NCI-H526 (cell line): ENCODE measurements at regions not wholly inside any gene's neighbourhood (a gene's known extent, or its start where the extent isn't known, plus 50 kb on each side); places are given as distances from the start of the nearest gene placed in this dataset.

ENCODE experiments used
- DNase-seq, 2 experiments: peaks; one replicate each; lab custom pipeline; 2025; lab: John Stamatoyannopoulos, UW

DNA sequence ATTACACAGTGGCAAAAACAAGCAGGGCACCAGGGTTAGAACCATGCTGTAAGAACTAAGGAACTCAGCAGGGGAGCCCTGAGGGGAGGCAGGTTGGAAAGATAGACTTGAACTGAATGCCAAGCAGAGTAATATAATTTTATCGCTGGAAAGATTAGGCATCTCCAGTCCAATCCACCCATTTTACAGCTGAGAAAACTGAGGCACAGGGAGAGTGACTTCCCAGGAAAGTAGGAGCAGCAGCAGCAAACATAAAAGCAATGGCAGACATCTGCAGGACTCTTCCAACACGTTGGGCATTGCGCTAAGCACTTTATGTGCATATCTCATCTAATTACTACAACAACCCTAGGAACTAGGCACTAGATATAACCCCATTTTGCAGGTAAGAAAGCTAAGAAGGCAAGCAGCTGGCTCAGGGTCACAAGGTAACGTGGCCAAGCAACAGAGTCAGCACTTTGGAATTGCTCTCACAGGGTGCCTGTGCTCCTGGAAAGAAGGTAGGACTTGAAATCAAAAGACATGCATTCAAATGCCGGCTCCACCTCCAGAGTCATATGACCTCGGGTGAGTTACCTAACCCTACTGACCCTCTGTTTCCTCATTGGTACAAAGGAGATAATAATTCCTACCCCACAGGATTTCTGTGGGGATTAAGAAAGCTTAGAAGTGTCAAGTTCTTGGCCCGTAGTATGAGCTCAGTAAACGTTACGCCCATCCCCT is 215.3 kb downstream of the BARX2 start:
- DNase-seq, result no peak

DNA sequence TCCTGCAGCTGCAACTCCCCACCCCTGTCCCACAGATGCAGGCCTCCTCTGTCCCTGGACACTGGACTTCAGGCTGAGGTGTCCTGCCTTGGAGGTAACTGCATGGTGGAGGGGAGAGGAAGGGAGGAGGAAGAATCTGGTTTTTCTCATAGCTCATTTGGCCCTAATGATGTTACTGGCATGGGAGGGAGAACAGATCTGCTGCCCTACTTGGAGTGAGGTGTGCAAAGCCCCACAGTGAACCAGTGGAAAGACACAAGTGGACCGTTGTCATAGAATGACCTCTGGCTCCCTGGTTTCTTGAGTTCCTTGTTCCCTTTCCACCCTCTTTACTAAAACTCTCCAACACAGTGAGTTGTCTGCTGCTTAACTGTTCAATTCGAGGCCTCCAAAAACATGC is 215.9 kb downstream of the BARX2 start:
- DNase-seq, result no peak

DNA sequence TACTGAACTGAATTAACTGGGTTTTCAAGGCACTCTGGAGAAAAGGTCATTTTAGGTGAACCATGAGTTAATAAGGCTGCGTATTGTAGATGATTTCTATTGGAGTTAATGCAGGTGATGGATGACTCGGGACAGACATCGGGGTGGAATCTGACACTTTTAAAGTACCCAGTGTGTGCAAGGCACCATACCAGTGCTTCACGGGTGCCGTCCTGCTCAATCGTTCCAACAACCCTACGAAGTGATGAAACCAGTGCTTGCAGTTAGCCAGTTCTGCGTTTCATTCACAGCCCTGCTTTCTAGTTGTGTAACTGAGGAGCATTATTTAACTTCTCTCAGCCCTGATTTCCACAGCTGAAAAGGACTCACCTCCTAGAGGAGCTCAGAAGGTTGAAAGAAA is 216.5 kb downstream of the BARX2 start:
- DNase-seq, result no peak

DNA sequence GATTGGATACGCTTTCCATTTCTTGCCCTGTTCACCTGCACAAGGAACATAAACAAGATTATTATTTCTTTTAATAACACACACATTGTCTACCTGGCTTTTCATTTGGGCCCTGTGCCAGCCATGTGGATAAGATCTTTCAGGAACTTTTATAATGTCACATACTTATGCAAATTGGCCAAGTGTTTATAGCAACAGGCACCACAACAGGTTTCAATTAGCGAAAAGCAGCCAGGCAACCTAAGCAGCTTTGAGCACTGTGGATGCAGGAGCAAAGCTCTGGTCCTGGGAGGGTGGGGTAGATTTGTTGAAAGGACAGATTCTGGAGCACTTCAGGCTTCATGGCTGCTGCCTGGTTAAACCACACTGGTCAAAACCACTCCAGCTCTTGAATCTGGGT is 217.4 kb downstream of the BARX2 start:
- DNase-seq, result peak; percentile 99

DNA sequence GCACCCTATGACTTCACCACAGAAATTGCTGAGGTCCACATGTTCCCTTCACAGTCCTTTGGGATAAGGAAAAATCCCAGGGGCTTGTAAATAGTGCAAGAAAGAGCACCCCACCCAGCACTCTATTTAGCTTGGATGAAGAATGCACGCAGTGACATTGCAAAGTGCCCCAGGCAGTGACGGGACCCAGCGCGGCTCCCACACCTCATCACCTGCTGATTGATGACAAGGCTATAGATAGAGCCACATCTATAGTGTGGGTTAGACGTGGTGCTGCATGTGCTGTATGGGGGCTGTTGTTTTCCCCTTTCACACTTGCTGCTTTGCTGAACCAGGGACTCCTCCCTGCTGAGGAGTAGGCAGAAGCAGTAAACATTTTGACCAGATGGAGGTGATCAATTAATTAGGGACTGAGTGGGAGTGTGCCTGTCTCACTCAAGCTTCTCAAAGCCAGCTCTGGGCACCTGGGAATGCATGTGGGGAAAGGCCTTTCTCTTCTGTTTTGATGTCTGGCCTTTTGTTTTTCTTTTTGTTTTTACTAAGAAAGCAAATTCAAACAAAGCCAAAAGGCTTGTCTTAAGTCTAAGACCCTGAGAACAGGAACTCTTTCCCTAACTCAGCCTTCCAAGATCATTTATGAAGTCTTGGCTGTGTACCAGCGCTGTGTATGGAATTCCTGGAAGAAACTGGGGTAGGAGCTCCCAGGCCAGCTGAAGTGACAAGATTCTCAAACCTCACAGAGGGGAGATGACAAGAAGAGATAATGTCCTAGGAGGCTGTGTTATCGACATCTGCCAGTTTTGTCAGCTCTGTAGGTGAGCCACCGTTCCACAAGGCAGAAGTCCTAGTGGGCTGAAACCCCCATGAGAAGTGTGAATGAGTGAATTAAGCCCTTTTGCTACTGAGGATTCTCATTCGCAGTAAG is 219.7 kb downstream of the BARX2 start:
- DNase-seq, result no peak

DNA sequence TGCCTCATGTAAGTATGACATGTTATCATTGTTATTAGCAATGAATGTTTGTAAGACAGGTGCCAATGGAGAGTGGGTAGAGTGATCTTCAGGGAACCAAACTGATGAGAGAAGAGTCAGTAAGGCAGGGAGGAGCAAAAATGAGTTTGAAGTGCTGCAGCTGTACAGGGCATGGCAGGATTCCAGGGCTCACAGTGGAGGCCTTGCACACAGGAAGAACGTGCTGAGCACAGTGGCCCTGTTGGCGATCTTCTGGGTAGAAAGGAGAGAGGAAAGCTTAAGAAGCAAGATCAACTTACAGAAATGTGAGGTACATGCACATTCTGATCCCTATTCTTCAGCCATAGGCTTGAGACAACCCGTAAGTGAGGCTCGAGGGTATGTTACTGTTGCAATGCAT is 219.3 kb upstream of the TMEM45B start:
- no peak for DNase-seq

DNA sequence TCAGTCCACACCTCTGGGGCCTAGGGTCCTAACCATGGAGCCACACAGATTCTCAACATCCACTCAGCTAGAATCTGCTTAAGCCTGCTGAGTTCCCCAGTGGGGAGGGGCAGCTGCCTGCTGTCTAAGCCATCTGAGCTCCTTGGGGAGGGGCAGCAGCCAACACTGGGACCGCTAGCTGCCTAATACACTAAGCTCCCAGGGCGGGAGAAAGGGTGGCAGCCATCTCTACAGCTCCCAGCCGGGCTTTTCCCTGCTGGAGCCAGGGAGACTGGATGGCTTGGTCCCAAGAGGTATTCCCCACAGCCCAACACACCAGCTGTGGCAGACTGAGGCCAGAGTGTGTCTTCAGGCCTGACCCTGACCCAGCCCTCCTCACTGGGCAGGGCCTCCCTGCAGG is 217.3 kb upstream of the TMEM45B start:
- DNase-seq, result no peak

DNA sequence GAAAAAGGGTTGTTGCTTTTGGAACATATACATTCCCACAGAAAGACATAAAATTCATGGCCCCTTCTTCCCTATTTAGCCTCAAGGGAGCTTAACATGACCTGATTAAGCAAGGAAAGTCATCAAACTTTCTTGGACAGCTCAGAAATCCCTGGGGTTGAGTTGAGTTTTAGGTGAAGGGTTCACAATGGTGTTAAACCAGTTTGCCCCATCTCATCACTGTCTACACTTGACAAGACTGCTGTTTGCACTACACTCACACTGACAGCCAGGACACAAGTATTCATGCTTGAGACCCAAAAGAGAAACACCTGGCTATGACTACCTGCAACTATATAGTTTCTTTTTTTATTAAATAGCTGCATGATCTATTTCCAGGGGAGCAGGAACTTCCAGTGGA is 209.8 kb upstream of the TMEM45B start:
- DNase-seq, result no peak

DNA sequence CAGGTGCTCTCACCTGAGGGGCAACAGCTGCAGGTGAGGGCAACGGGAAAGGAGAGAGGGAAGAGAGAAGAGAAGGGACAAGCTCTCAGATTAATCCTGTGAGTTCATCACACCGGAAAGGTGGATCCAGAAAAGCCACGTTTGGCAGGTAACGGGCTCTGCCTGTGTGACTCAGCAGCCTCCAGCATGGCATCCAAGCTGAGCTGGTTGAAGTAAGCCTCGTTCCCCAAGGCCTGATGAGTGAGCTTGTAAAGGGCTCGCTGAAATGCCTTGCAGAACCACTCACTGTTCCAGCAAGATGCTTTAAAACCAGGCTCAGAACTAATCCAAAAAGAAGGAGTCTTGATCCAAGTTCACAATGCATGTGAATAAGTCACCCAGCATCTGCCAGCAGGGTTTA is 206.9 kb upstream of the TMEM45B start:
- no peak for DNase-seq

DNA sequence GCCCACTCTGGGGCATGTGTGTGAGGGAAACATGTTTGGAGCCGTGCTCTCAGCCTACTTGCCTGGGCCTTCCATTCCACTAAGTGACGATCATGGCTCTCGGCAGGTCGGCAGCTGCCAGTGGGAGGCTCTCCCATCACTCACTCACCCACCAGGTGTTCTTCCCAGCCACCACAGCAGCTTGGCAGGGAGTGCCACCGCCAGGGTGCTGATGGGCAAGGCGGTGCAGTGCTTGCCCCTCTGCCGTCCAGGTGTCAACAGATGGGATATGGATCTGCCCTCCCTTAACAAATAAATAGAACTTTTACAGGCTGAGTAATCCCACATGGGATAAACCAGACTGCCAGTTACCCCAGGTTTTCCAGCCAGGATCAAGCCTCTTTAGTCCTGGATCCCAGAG is 205.5 kb upstream of the TMEM45B start:
- peak in 1 of 2 experiments; percentile 45 for DNase-seq

DNA sequence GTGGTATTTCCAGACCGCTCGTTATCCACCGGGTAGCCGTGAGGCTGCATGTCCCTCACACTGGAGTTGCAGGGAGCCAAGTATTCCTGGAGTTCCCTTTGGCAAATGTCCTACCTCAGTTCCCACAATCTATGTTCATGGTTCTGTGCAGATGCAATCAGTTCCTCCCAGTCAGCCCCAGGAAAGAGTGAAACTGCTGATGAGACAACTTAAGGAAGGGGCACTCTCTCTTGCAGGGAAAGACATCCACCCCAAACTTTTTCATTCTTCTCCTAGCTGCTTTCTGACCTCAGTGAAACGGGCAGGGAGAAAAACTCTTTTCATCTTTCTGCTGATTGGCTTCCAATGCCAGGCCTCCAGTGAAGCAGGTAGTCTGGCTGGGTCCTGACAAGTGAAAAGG is 205.1 kb upstream of the TMEM45B start:
- no peak for DNase-seq

DNA sequence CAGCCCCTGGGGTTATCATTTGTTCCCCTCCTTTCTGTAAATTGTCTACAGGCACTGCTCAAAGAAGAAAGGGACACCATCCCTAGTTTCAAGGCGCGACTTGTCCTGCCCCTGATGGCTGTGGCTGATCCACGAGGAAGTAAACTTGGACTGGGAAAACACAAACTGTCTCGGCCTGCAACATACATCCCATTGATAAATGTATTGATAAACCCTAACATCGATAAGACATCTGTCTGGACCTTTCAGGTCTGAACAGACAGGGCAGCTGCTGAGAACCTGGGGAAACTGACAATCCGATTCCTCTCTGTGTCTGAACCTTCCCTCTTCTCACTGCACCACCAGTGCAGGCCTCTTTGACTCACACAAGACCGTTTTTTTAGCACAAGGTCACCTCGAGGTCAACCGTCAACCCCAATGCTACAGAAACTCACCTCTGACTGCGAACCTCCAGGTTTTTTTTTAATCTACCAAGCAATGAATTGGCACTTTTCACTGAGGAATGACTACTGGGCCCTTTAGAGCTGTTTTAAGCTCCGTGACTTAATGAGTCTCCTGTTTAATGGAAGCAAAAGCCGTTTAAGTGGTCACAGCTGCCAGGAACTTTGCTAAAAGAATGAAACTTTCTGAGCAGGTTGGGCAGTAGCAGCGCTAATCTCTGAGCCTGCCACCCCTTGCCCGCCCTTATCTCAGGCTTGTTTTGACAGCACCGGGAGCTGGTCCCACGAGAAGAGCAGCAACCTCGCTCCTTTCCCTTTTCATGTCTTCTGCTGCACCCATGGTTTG is 203.8 kb upstream of the TMEM45B start:
- DNase-seq, result peak in 1 of 2 experiments; percentile 84

DNA sequence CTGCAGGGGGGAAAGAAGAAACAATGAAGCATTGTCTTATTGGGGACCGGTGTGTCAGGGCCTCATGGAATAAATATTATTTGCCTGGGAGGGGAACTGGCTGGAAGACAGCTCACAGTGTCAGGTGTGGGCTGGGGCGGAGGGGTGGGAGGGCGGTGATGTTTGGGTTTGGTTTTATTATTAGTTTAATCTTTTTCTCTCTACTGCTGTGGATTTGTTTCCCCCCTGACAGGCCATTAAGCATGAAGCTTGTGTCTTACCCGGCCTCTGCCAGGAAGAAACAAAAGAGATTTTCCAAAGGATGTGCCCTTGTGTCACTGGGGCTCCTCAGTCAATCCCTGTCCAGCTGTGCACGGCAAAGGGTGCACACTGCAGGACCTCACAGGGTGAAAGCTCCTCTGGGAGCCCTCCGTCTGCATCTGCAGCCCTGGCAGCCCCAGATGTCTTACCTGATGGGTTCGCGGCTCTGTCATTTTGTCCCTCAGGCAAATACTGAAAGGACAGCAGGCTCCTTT is 203.1 kb upstream of the TMEM45B start:
- DNase-seq, result peak; percentile 99

DNA sequence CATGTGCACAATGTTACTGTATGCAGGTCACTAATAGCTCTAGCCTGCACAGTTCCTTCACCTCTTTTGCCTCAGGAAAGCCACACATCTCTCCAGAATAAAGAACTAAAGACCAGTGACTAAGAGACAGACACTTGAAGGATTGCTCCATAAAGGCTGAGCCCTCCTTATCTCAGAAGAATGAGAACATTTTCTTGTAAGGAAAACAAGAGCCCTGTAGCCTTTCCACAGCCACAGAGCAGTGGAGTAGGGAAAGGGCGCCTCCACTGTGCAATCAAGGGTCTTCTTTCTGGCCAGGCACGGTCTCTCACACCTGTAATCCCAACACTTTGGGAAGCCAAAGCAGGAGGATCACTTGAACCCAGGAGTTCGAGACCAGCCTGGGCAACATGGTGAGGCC is 202.6 kb upstream of the TMEM45B start:
- peak; percentile 38 to 44 for DNase-seq

DNA sequence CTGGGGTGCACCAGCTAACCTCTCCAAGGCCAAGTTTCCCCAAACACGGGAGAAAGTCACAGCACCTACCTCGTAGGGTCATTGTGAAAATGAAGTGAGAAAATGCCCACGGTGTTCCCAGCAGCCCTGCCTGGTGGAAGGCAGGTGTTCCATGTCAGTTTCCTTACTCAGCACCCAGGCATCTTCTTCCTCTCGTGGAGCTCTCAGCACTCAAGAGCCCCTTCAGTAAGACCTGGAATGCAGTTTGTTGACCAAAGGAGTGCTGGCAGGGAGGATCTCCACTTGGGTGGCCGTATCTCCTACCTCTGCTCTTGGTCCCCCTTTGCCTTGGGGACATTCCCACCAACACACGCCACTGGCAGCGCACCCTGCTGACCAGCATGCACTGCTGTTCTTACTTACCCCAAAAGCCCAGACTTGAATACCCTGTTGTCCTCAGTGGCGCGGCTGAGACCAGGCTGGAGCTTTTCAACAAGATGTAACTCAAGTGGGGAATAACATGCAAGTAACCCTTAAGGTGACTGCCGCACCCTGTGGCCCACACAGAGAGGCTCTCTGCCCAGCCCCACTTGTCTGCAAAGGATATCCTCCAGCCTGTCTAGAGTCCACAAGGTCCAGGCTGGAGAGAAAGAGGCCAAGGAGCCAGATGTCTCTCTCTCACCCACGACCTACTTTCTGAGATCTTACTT is 201.2 kb upstream of the TMEM45B start:
- no peak for DNase-seq

DNA sequence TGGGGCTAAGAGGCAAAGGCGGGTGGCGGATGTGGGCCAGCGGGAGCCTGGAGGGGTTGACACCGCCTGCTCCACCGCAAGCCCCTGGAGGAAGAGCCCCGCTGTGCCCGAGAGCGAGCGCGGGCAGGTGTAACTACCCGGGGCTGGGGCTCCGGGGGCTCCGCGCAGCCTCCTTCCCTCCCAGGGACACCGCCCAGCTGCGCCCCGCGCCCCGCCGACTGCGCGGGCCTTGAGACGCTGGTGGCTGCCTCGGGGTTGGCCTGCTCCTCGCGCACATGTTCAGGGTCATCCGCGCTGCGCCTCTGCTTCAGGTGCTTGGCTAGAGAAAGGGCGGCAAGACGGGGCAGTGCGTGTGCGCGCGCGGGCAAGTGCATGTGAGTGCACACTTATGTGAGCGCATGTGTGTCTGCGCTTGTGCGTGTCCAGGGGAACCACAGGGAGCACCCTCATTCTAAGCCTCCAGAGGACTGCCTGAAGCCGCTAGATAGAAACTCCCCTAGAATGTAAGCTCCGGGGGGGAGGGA is 197.5 kb upstream of the TMEM45B start:
- no peak for DNase-seq

DNA sequence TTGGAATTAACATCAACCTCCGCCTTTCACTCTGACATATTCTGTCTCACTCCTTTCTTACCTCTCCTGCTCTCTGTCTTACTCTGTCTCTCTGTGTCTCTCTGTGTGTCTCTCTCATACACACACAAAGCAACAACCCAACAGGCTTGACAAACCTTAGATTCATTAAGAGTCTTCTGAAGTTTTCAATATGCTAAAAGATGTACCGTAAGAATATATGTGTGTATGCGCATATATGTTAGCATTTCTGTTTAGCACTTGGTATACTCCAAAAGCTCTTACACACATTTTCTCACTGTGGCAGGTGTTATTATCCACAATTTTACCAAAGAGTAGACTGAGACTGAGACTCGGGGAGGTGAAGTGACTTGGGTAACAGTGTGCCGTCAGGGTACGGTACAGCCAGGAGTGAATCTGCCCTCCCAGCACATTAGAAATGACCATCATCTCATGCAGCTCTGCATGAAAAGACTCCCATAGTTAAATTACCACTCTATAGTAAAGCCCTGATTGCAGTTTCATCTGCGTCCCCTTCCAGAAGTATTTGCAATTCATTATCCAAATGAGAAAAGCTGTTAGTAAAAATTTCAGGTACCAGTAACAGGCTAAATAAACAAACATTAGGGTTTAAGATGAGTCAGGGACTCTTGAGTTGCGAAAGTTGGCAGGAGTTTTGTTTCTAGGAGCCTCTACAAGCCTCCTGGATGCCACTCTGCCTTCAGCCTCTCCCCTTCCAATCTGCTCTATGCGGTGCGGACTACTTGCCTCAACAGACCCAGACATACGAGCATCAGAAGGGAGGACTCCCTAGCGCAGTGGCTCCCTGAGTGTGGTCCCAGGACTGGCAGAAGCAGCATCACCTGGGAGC is 195.2 kb upstream of the TMEM45B start:
- peak in 1 of 2 experiments; percentile 41 for DNase-seq

DNA sequence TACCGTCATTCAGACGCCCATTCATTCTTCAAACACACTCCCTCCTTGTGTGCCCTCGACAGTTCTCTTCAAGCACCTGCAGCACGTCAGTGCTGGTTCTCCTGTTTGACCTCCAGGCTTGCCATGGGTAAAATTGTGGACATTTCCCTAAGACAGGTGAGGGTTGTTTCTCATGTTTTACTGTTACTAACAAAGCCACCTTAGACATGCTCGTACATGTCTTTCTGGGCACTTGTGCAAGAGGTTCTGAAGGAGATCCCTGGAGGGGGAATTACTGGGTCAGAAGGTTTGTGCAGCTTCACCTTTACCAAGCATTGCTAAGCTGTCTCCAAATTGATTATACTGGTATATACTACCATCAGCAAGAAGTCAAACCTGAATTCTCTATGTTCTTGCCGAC is 189.7 kb upstream of the TMEM45B start:
- DNase-seq, result peak; percentile 41 to 44

DNA sequence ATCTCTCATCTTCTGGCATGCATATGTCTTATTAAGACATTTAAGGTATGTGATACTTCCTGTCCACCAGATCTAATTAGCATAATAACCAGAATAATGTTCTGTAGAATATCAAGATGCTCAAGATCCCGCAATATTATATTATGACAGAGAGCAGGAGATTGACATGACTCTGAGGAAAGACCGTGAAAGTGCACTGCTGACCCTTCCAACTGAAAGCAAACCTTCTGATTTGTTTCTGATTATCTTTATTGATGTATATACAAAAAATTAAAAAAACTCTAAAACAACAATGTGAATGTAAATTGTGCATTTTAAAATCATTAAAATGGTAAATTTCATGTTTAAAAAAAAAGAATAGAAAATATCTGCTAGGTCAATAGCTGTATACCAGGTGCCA is 184.4 kb upstream of the TMEM45B start:
- no peak for DNase-seq

DNA sequence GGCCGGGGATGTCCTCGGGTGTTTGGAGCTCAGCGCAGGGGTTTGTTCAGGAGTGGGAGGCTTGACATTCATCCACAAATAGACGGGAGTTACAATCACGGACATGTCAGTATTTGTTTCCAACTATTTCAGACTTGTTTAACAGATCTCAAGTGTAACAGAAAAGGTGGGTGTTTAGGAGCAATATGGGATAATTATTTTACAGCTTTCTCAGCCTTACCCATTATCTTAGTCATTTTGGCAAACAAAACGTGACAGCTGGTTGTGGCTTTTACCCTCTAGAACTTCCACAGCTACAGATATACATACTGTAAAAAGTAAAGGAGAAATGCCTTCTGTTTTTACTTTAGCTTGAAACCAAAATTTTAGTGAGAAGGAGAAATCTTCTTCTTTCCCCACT is 178.7 kb upstream of the TMEM45B start:
- no peak for DNase-seq
